Left cardiac atrium (tissue), 4 donors: ENCODE measurements at regions not wholly inside any gene's neighbourhood (a gene's known extent, or its start where the extent isn't known, plus 50 kb on each side); places are given as distances from the start of the nearest gene placed in this dataset.
"Not testable (repeated sequence)": the region's sequence is repeated elsewhere in the genome, so short reads cannot be mapped to it uniquely, and the experiment has no call there.

ENCODE experiments used
- ATAC-seq, 2 donors: fragments of 200-7000 bp; cut with Tn5 transposase; one replicate each; pipeline ENCODE4 v1.9.1; 2020; ENCODE audit warnings: mild to moderate bottlenecking in 2 of 2, moderate library complexity in 2 of 2
- DNase-seq: peaks from one replicate; pipeline ENCODE4 v3.0.0-alpha.2; 2020
- intact Hi-C, 2 donors: fragments of 100-400 bp; cut with DNase I; formaldehyde crosslinking; loops; one replicate each; pipeline versions ENCODE4 v1.14.1 to v1.15.1; 2022 to 2023
- donor health status: DM: no; HTN: yes; CAD: no.
- donor health status: DM: no; HTN: yes; CAD: no; lungs with severe emphysema.
- donor health status: DM: yes; HTN: yes; CAD: no.
- donor health status: Dilated cardiomyopathy.

DNA sequence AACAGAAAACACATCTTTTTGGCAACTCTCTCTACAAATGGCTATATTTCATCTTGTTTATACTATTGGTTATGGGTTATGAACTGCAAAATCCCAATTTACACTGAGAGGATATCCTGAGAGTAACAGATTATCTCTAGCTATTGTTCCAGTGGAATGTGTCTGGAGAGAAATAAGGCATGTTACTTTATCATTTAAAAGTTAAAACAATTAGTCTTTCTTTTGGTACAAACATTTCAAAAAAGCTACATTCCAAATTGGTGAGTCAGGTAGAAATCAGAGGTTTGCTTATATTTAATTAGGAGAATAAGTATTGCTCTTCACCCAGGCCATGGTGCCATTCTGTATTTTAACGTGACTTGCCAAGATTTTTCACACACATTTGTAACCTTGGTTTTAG lies 411.6 kb downstream of the CCER1 start:
- ATAC-seq: no peak
- intact Hi-C loops: no loop called here

DNA sequence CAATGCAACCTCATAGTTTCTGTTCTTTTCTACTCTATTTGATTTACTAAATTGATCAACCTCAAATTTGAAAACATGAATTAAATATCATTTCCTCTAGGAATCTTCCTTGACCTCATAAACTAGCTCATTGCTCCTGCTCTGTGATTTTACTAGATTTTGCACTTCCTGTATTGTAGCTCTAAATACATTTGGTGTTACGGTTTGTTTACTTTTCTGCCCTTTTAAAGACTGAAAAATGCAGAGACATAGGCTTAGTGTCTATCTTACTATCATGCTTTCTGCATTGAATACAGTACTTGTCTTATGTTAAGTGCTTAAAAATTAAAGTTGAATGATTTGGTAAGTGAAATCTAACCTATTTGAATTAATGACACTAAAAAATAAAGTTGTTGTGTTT lies 412.1 kb downstream of the CCER1 start:
- intact Hi-C loops, ATAC-seq, DNase-seq: not testable (repeated sequence)

More for the DNA sequence above, 411.6 kb downstream of the CCER1 start:
- no peak for DNase-seq

DNA sequence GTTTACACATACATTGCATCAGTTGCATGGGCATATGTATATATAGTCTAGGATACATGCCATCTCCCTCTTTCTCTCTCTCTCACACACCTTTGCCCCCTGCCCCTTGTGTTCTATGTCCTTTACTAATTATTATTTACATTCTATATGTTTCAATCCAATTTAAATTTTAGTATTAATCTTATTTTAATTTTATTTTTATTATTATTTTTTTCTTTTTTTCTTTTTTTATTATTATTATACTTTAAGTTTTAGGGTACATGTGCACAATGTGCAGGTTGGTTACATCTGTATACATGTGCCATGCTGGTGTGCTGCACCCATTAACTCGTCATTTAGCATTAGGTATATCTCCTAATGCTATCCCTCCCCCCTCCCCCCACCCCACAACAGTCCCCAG lies 421.1 kb downstream of the CCER1 start:
- DNase-seq, ATAC-seq, intact Hi-C loops: not testable (repeated sequence)

DNA sequence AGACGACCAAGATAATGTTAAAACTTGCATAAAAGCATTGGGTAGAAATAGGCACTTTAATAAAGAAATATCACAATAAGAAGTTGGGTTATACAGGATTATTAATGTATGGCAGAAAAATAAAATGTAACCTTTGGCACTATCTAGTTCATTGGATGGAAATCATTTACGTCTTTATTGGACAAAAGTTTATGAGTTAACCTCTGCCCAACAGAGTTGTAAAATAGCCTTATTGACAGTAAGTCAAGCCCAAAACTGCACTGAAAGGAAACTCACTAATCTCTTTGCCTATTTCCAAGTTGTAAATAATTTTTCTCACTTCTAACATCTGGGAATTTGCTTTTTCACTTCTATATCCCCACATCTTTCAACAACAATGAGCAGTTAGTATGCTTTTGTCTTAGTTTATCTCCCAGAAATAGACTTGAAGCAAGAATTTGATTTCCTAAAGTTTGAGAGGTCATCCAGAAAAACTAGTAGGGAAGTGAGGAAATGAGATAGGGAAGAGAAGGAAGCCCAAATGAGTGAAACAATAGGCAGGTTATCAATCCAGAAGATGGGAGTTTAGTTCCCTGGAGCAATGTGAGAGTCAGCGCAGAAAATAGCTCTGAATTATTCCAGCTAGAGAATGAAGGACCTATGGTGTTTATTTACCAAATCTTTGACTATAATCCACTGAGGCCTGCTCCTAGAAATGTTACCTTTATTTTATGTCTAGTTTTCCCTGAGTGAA lies 434.8 kb downstream of the CCER1 start:
- ATAC-seq (no peak), DNase-seq (no peak)
- intact Hi-C loops: no loop called here

DNA sequence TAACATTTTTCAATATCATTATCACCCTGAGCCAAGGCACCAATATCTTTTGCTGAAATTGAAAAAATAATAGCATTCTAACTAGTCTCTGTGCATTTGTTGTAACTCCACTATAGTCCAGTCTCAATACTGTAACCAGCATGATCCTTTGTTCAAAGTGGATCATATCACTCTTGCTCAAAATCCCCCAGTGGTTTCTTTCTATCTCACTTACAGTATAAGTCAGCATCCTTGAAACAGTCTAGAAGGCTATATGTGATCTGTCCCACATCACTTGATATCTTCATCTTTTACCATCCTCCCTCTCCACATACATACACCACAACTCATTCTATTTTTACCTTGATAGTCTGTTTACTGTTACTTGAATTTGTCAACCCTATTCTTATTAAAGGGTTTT lies 435.7 kb downstream of the CCER1 start:
- DNase-seq: no peak
- intact Hi-C loops: no loop called here
- no peak for ATAC-seq

DNA sequence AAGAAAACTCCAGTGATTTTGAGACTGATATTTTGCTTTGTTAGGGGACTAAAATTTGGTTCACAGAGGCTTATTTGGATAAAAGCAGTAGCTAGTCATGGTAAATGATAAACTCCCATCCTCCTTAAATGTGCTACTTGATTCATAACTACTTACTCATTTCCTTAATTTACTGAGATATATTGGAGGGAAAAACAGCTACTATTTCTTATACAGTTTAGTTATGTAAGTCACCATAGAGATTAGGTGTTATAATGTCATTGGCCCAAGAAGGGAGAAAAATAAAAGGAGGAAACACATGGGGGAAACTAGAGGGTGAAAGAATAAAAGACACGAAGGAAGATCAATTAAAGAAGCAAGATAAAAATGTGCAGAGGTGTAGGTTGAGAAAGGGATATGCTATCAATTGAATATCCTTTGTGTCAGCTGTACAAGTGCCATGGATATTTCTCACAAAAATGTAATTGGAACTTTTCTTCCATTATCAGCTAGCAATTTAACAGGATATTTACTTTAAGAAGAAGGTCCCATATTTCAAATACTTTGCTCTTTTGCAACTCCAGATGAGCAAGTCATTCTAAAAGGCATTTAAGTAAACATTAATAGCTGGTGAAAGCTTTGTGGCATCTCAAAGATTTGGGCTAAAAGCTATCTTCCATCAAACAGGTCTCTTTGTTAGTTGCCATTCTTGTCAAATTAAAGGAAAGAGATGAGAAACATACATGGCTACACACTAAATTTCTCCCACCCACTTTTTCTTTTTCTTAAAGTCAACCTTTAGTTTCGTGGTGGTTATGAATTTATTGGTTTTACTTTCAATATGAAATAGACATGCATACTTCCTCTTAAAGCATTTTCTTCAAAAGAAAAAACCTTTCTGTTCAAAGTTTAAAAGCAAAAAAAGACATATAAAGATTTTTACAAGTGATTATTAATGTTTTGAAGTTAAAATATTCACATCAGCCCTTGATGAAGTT lies 439.5 kb downstream of the CCER1 start:
- intact Hi-C loops: no loop called here
- ATAC-seq (no peak), DNase-seq (no peak)

DNA sequence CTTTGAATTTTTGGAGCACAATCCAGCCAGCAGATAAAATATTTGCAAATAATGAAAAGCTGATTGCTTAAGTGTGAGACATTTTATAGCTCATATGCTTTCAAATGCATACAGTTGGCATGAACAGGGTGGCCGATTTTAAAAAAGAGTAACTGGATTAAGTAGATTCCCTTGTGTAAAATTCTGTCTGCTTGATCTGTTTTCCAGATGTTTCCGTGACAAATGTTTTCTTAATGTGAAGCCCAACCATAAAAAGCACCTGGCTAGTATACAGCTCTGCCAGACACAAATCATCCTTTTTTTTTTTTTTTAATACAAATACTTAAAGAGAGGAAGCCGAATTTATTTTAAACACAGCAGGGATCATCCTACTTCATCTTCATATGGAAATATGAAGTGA lies 440.7 kb downstream of the CCER1 start:
- ATAC-seq (no peak), DNase-seq (no peak)
- intact Hi-C loops: no loop called here

DNA sequence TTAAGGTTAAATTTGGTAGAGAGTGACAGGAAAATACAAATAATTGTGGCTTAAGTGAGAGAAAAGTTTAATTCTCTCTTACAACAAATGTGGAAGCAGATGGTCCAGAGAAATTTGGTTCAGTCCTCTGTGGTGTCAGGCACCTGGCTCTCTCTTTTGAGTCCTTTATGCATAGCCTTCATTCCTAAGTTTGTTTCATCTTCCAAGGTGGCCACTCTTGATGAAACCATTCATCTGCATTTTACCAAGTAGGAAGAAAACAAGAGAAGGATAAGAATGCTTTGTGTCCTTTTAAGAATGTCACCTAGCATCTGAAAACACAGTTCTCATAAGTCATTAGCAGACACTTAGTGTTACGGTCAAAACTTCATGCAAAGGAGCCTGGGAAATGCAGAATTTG lies 442.5 kb downstream of the CCER1 start:
- DNase-seq (no peak), ATAC-seq (no peak)
- intact Hi-C loops: no loop called here

DNA sequence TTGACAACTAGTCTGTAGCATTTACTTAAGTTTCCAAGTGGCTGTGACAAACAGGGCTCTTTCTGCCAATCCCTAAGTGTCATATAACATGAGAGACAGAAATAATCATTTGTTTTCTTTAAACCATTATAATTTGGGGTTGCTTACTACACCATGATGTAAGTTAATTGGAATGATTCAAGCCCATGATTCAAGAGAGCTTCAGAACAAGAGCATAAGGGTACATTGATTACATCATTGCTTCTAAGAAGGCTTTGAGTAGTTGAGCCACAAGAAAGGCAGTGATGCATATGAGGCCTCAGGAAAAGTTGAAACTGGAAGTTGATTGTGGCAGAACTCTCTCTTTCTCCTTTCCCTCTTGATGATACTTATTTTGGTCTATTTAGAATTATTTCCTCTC lies 444.0 kb downstream of the CCER1 start:
- DNase-seq (no peak), ATAC-seq (no peak)
- intact Hi-C loops: no loop called here

DNA sequence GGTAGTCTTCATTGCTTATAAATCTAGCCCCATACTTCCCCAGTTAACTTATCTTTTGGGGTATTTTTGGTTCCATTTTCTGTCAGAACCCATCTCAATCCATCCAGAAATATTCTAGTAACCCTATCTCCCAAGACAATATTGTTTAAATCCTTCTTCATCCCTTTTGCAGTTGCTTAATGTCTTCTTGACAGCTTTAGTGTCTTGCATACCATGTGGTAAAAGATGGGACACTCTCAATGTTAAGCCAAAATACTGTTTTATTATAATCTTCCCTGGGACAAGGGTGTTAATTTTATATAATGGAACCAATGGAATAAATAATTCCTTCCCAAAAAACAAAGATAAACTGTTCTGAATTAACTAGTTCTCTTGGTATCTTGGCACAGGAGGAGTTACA lies 450.2 kb downstream of the CCER1 start:
- DNase-seq (no peak), ATAC-seq (no peak)
- intact Hi-C loops: no loop called here

DNA sequence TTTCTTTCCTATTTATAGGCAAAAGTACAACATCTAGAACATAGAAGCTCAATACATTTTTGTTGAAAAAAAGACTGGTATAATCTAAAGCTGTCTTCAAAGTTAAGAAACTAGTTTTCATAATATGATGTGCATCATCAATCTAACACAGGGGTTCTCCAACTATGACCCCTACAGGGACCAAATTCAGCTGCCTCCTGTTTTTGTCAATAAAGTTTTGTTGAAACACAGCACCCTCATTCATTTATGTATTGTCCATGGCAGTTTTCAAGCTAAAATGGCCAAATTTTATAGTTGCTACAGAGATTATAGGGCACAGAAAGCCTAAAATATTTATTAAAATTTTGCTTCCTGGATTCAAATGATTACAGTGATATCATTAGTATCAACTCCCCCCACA lies 452.9 kb downstream of the CCER1 start:
- no peak for DNase-seq
- ATAC-seq: no peak
- intact Hi-C loops: no loop called here

DNA sequence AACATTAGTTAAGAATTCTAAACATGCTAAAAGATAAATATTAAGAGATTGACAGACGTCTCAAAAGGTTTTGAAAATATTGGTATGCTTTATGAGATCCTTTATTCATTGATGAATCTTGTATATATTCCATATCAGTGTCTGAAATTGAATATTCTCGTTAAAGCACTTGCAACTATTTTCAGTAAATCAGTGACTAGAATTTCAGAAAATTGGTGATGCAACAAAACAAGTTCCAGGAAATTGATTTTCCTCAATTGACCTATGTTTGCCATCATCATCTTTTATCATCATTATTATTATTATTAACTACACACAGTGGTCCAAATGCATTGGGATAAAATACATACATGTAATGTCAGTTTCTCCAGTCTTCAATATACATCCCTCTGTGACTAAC lies 453.6 kb downstream of the CCER1 start:
- intact Hi-C loops: no loop called here
- DNase-seq (no peak), ATAC-seq (no peak)

DNA sequence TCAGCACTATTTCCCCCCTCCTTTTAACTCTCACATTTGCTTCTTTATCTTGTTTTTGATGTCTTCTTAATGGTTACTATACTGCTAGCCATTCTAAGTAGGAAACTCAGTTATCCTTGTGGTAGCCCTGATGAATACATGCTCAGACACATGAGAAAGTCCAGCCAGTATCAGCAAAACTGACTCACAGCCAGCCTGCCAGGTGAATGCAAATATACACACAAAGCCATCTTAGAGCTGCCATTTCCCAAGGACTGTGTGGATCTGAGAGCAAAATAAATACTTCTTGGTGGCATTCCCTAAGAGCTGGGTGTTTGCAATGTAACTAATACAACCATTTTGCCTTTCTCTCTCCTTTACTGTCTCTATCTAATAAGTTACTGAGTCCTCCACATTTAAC lies 455.2 kb downstream of the CCER1 start:
- DNase-seq (no peak), ATAC-seq (no peak)
- intact Hi-C loops: no loop called here

DNA sequence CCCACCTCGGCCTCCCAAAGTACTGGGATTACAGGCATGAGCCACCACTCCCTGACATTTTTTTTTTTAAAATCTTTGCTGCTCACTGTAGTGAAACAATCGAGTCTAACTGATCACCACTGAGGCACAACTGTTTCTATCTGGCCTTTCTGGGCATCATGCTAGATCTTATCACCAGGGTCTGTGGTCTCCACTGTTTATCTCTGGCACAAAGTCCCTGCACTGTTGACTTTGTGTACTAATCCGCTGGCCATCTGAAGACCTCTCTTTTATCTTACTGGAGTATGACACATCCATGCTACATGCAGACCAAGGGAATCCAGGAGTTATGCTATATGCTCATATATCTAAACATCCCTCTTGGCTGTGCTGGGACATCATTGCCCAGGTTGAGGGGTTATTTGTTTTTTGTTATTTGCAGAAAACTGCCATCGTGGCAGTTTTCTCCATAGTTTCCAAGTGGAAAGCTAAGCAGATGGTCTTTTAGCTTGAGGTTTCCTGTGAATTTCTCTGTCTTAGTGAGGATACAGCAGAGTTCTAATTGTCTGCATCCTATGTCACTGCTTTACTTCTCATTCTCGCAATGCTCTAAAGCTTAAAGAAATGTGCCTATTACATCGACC lies 456.9 kb downstream of the CCER1 start:
- intact Hi-C loops: no loop called here
- DNase-seq (no peak), ATAC-seq (no peak)

DNA sequence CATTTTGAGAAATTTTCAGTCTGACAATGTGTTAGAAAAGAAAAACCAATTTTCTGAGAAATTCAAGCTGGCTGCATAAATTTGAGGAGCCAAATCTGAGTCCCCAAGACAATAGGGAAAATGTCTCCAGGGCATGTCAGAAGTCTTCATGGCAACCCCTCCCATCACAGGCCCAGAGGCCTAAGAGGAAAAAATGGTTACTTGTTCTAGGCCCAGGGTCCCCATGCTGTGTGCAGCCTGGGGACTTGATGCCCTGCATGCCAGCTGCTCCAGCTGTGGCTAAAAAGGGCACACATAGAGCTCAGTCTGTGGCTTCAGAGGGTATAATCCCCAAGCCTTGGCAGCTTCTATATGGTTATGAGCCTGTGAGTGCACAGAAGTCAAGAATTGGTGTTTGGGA lies 464.6 kb downstream of the CCER1 start:
- intact Hi-C loops: no loop called here
- DNase-seq: no peak
- no peak for ATAC-seq

DNA sequence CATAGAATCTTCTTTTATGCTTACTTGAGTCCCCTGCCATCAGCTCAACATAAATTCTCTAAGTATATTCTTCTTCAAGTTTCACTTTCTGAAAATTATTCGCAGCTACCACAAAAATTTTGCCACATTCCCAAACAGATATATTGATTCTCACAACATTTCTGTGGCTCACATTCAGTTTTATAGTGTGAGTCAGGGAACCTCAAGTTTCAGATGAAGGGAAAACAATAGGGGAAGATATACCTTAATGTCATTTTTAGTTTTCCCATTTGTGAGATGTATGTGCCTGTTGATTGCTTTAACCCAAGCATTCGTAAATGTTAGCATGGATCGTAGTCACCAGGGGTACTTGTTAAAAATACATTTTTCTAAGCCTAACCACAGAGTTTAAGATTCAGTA lies 465.8 kb downstream of the CCER1 start:
- intact Hi-C loops: no loop called here
- no peak for DNase-seq
- ATAC-seq: no peak

DNA sequence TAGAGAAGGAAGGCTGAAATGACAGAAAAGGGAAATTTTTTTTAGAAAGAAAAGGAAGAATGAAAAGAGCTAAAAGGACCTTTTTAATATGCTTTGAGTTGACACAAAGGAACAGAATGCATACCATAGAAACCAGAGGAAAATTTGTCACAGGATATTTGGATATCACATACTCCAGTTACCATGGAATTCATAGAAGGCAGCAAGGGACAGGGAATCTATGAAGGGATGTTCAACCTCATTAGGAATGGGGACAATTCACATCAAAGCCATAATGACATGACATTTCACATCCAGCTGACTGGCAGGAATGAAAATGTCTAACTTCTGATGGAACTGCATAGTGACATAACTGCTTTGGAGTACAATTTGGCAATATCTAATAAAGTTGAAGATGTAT lies 469.4 kb downstream of the CCER1 start:
- intact Hi-C loops: no loop called here
- ATAC-seq (no peak), DNase-seq (no peak)

DNA sequence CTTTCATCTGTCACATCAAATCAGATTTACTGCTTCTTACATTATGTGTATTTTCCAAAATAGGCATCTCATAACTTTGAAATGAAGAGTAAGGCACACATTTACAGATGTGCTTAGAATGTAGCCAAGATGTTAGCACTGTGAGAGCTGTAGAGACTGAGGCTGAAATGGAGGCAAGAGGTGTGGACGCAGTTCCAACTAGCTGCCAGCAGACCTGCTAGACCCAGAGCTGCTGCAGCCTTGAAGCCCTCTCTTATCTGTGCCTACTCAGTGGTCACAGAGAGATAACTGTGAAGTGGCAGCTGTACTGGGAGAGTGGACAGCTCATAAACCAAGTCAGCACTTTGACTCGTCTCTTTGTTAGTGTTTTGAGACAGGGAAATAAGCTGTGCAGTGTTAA lies 470.9 kb downstream of the CCER1 start:
- ATAC-seq: peak; percentile 63 to 81
- intact Hi-C loops: no loop called here

DNA sequence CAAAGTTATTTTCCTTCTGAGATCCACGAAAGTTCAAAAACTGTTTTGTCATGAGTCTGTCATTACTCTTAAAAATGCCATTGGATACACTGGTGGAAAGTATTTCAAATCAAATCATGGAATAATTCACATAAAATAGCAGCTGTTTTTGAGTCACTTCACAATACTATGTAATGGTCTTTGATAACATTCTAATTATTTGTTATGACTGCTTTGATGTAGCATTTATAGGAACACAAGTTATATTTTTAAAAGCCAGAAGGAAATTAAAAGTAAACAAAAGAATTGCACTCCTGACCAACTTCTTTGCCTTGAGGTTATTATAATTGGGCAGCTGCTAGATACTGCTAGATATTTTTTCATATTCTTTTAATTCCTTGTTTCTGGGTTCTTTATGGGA lies 473.2 kb downstream of the CCER1 start:
- DNase-seq: no peak
- ATAC-seq: no peak
- intact Hi-C loops: no loop called here

More for the DNA sequence above, 470.9 kb downstream of the CCER1 start:
- no peak for DNase-seq

DNA sequence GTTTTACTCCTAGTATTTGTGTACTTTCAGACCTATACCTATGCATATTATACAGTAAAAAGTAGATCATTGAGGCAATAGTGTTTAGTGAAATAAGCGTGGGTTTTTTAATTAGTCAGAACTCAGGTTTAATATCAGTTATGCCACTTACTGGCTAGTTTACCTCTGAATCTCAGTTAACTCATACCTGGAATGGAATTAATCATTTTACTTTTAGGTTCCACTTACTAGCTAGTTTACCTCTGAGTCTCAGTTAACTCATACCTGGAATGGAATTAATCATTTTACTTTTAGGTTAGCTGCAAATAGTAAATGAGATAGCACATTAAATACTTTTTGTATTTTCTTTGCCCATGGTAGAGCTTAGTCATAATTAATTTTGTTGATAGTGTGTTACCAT lies 475.7 kb downstream of the CCER1 start:
- ATAC-seq: no peak
- intact Hi-C loops: no loop called here

More for the DNA sequence above, 475.7 kb downstream of the CCER1 start:
- no peak for DNase-seq
